Upper lobe of left lung (tissue), 4 donors: ENCODE measurements at regions not wholly inside any gene's neighbourhood (a gene's known extent, or its start where the extent isn't known, plus 50 kb on each side); places are given as distances from the start of the nearest gene placed in this dataset.

ENCODE experiments used
- POLR2A ChIP-seq, 4 donors: fragments of 450-650 bp; IDR thresholded peaks; one replicate each; pipeline ENCODE4 v1.5.1; 2016 to 2017; ENCODE audit warnings: antibody characterized with exemption in 4 of 4, mild to moderate bottlenecking in 2 of 4
- TF ChIP-seq, protein P1 (sequence below), 6 experiments: fragments of 450-650 bp in 4 of 6; fragments of 200-600 bp in 2 of 6; sonication (generic) in 2 of 6; IDR thresholded peaks; one replicate each; pipeline ENCODE4 v1.5.1; 2016 to 2019; ENCODE audit warnings: antibody characterized with exemption in 6 of 6

DNA sequence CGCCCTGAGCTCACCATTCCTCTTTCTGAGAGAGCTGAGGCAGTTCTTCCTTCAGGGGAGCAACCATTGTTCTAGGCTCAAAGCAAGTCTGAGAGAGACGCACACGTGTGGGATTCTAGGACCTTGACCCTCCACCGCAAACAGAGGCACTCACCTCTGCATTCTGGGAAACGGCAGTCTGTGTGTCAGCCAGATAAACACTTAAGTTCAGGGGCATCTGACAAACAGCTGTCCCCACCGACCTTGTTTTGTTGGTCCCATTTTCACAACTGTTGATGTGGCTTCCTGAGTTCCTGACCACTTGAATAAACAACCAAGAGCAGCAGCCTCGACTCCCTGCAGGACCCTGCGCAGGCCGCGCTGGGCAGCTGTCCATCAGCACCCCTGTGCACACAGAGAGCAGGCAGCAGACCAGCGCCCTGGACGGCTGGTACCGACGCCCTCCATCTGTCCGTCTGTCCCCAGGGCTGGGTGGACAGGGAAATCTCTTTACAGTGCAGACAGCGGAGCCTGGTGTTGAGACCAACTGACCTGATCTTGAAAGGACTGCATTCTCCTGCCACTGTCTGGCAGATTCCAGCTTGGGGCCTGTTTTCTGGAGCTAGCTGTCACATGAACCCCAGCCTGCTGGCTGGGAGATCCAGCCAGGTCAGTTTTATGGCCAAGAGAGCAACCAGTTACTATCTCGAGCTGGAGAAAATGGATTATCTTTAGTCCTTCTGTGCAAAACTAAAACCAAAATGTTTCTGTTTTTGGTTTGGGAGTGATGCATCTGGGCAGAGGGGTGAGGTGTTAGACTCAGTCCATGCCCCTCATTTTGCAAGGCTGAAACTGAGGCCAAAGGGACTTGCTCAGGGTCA, 64.2 kb downstream of the FAM43A start:
- TF ChIP-seq, protein P1, sequence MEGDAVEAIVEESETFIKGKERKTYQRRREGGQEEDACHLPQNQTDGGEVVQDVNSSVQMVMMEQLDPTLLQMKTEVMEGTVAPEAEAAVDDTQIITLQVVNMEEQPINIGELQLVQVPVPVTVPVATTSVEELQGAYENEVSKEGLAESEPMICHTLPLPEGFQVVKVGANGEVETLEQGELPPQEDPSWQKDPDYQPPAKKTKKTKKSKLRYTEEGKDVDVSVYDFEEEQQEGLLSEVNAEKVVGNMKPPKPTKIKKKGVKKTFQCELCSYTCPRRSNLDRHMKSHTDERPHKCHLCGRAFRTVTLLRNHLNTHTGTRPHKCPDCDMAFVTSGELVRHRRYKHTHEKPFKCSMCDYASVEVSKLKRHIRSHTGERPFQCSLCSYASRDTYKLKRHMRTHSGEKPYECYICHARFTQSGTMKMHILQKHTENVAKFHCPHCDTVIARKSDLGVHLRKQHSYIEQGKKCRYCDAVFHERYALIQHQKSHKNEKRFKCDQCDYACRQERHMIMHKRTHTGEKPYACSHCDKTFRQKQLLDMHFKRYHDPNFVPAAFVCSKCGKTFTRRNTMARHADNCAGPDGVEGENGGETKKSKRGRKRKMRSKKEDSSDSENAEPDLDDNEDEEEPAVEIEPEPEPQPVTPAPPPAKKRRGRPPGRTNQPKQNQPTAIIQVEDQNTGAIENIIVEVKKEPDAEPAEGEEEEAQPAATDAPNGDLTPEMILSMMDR (IDR thresholded peaks at IDR 0.05): no peak
- TF ChIP-seq POLR2A (IDR thresholded peaks at IDR 0.05): no peak
